DND-41 (cell line): ENCODE measurements at regions not wholly inside any gene's neighbourhood (a gene's known extent, or its start where the extent isn't known, plus 50 kb on each side); places are given as distances from the start of the nearest gene placed in this dataset.

Experiments used
- CTCF ChIP-seq: IDR thresholded peaks from 2 replicates; pipeline ENCODE4 v1.5.1; 2012; ENCODE audit warnings: borderline replicate concordance, low read length, moderate library complexity, mild to moderate bottlenecking; ENCODE audit not compliant: poor library complexity, severe bottlenecking; ENCODE audit errors: extremely low read depth
- EZH2 ChIP-seq: IDR thresholded peaks from 3 replicates; pipeline ENCODE4 v1.6.1; 2012; ENCODE audit warnings: borderline replicate concordance, low read depth, mild to moderate bottlenecking, moderate library complexity, low read length, inconsistent platforms; ENCODE audit not compliant: severe bottlenecking

DNA sequence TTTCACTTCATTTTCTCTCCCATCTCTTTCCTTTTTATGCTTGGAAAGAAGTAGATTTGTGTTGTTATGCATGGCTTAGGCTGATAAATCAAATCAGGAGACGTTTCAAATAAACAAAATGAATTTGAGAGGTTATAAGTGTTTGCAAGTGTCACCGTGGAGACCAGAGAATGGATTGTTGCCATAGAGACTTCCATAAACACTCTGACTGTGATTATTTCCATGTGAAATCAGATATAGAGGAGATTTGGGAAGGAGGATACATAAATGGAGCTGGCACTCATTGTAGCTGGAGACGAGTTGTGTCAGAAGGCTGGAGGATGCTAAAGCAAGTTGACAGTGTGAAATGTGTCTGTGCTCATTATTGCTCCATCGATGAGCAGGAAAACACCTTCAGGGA, 84.2 kb upstream of the PCSK1 start:
- TF ChIP-seq CTCF = no peak
- no peak for TF ChIP-seq EZH2
